ENCODE measurements at regions not wholly inside any gene's neighbourhood (a gene's known extent, or its start where the extent isn't known, plus 50 kb on each side); places are given as distances from the start of the nearest gene placed in this dataset.

DNA sequence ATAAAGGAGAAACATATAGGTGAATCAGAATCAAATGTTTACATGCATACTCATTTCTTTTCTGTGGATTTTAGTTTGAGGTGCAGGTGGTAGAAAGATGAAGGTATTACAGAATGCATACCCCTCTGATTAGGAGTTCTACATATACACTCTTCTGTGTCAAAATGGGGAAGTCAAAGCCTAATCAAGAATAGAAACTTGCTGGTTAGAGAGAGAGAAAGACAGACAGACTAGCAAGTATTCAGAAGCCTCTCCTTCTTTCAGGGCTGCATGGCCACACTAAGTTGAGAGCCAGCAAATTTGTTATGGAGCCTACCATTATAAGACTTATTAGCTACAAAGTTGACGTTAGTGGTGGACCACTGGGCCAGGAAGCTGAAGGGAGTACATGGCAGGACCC, 358.3 kb upstream of the EYS start:
- DNase-seq (ENCODE audit: low read depth) = no peak
- no peak for TF ChIP-seq CTCF (IDR thresholded peaks at IDR 0.05; ENCODE audit: insufficient read depth, low read depth, low read length)
- H3K4me3 ChIP-seq (ENCODE audit: low read depth, low read length) = no peak overlapping the region

GRCh38 chr6:66057034-66057433, 350.0 kb upstream of the EYS start:
- TF ChIP-seq CTCF (IDR thresholded peaks at IDR 0.05; ENCODE audit: insufficient read depth, low read depth, low read length) = no peak
- no peak for DNase-seq (ENCODE audit: low read depth)
- H3K4me3 ChIP-seq (ENCODE audit: low read depth, low read length) = no peak overlapping the region

DNA sequence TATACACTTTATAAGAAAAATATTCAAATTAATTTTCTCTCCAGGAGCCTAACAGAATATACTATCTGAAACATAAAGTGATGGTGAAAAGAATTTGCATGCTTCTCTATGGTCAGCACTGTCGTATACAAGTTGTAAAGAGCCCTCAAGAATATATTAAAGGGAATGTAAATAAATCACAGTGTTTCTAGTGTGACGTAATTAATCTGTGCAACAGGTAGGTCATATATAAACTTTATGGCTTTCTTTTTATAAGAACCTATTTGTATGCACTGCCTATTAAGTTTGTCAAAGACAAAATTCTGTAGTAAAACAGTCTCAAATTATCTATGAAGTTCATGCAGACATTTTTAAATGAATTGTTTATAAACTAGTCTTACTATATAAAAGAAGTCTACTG, 347.9 kb upstream of the EYS start:
- TF ChIP-seq CTCF (IDR thresholded peaks at IDR 0.05; ENCODE audit: insufficient read depth, low read depth, low read length) = no peak
- DNase-seq (ENCODE audit: low read depth) = no peak
- no peak overlapping the region for H3K4me3 ChIP-seq (ENCODE audit: low read depth, low read length)

- no peak overlapping the region for H3K4me3 ChIP-seq (ENCODE audit: low read depth, low read length)
- no peak for TF ChIP-seq CTCF (IDR thresholded peaks at IDR 0.05; ENCODE audit: insufficient read depth, low read depth, low read length)
- no peak for DNase-seq (ENCODE audit: low read depth)
Observed at GRCh38 chr6:66051812-66052211, 344.8 kb upstream of the EYS start.

GRCh38 chr6:66048684-66049474, 341.9 kb upstream of the EYS start:
- DNase-seq (ENCODE audit: low read depth) = no peak
- no peak for TF ChIP-seq CTCF (IDR thresholded peaks at IDR 0.05; ENCODE audit: insufficient read depth, low read depth, low read length)
- no peak overlapping the region for H3K4me3 ChIP-seq (ENCODE audit: low read depth, low read length)

DNA sequence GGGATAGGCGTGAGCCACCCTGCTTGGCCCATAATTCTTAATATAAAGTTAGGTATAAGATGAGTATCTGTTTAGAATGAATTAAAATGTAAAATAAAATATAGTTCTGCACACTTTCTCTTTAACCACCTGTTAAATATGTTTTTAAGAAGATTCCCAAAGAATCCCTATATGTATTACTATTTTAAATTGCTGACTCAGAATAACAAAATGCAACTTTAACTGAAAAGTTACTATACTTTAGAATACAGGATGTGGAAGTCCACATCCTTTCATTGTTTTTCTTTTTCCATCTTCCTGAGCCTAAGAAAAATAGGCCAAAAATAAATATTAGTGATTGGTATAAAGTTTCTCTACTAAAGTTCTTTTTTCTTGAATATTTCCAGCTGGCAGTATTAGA, 325.6 kb upstream of the EYS start:
- H3K4me3 ChIP-seq (ENCODE audit: low read depth, low read length) = no peak overlapping the region
- DNase-seq (ENCODE audit: low read depth) = no peak
- TF ChIP-seq CTCF (IDR thresholded peaks at IDR 0.05; ENCODE audit: insufficient read depth, low read depth, low read length) = no peak

DNA sequence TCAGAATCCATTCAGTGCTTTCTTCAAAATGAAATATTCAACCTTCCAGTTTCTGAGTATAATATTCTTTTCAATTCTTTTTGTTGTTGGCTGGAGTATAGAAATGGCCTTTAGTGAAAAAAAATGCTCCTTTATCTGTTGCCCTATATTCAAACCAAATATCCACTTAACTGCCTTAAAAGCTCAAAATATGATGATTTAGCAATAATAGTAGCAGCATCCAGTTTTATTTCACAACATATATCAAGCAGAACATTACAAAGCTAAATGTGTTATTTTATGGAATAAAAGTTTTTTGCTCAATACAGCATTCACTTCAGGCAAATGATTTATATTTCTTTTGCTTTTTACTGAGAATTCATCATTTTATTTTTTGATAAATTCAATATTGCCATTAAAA, 322.4 kb upstream of the EYS start:
- no peak for DNase-seq (ENCODE audit: low read depth)
- H3K4me3 ChIP-seq (ENCODE audit: low read depth, low read length) = no peak overlapping the region
- no peak for TF ChIP-seq CTCF (IDR thresholded peaks at IDR 0.05; ENCODE audit: insufficient read depth, low read depth, low read length)
